Ovary (tissue), 7 donors: ENCODE measurements at regions not wholly inside any gene's neighbourhood (a gene's known extent, or its start where the extent isn't known, plus 50 kb on each side); places are given as distances from the start of the nearest gene placed in this dataset.

Source experiments
- DNase-seq, 5 donors: peaks; one replicate each; pipeline ENCODE4 v3.0.0-alpha.2; 2019 to 2020
- H3K27ac ChIP-seq, 2 donors: fragments of 200-600 bp; one replicate each; pipeline versions ENCODE4 v1.5.1 to v1.8.0; 2019 to 2022
- H3K27me3 ChIP-seq: fragments of 200-600 bp; one replicate; pipeline ENCODE4 v1.8.0; 2022
- H3K36me3 ChIP-seq: fragments of 200-600 bp; sonication (generic); one replicate; pipeline ENCODE4 v1.5.1; 2019
- H3K4me1 ChIP-seq: one replicate; pipeline ENCODE4 v1.8.1; 2013; ENCODE audit warnings: mild to moderate bottlenecking, moderate library complexity; ENCODE audit not compliant: insufficient read depth
- H3K4me3 ChIP-seq: fragments of 200-600 bp; sonication (generic); one replicate; pipeline ENCODE4 v1.5.1; 2017
- H3K9me3 ChIP-seq, 2 donors: fragments of 200-600 bp in 1 of 2; sonication (generic) in 1 of 2; one replicate each; pipeline versions ENCODE4 v1.5.1 to v1.8.1; 2013 to 2019; ENCODE audit warnings: mild to moderate bottlenecking in 1 of 2, moderate library complexity in 1 of 2
- CTCF ChIP-seq, 3 donors: fragments of 450-650 bp in 2 of 3; fragments of 200-600 bp in 1 of 3; IDR thresholded peaks; one replicate each; pipeline versions ENCODE4 v1.5.1 to v1.8.0; 2016 to 2022; ENCODE audit warnings: antibody characterized with exemption in 3 of 3, mild to moderate bottlenecking in 1 of 3
- EP300 ChIP-seq: sonication (generic); formaldehyde crosslinking; IDR thresholded peaks from one replicate; pipeline ENCODE4 v1.6.1; 2017; ENCODE audit warnings: antibody characterized with exemption
- POLR2A ChIP-seq: fragments of 450-650 bp; IDR thresholded peaks from one replicate; pipeline ENCODE4 v1.6.1; 2017; ENCODE audit warnings: antibody characterized with exemption, mild to moderate bottlenecking, moderate library complexity
- WGBS, 3 donors: extraction: QIAGEN DNeasy Blood & Tissue Kit in 1 of 3; methylation state at CpG; one replicate each; pipeline versions ENCODE4 v1.1.5 to v1.1.7; 2013 to 2017; 5-methylcytosine and 5-hydroxymethylcytosine counted together
- intact Hi-C, 4 donors: fragments of 100-400 bp; cut with DNase I; formaldehyde crosslinking; loops; one replicate each; pipeline versions ENCODE4 v1.11.0 to v1.15.1; 2022 to 2023
- donor health status: DM: no; HTN: no; CAD: no; lungs with moderate emphysema.
- donor health status: DM: no; HTN: no; CAD: no.
- donor health status: Bipolar disorder and iron deficiency.
- donor health status: DM: no; HTN: no; CAD: no.
- donor health status: DM: yes; HTN: yes; CAD: no.

- Histone ChIP-seq H3K9me3 (no peaks in the 10 kb centered on the region), H3K36me3 (no peaks in the 10 kb centered on the region), H3K4me3 (no peak overlapping the region), H3K27ac (no peak overlapping the region), H3K4me1 (no peaks in the 10 kb centered on the region), H3K27me3 (no peaks in the 10 kb centered on the region)
- intact Hi-C loops = no loop called here
- WGBS, 3 donors = 89 to 92% (median 92%) methylated on average over 15 of the region's 15 CpGs
- DNase-seq = no peak
- TF ChIP-seq POLR2A (no peak), CTCF (IDR thresholded peaks at IDR 0.05) (no peak), EP300 (no peak)
Measured at GRCh38 chr18:78499586-78499985, 480.0 kb upstream of the SALL3 start.

- H3K4me3 ChIP-seq = no peak overlapping the region
- TF ChIP-seq POLR2A = no peak
- no peak for TF ChIP-seq EP300
- TF ChIP-seq CTCF (IDR thresholded peaks at IDR 0.05) = no peak
- DNase-seq = no peak
Measured at GRCh38 chr18:78501251-78501650, 478.4 kb upstream of the SALL3 start.

DNA sequence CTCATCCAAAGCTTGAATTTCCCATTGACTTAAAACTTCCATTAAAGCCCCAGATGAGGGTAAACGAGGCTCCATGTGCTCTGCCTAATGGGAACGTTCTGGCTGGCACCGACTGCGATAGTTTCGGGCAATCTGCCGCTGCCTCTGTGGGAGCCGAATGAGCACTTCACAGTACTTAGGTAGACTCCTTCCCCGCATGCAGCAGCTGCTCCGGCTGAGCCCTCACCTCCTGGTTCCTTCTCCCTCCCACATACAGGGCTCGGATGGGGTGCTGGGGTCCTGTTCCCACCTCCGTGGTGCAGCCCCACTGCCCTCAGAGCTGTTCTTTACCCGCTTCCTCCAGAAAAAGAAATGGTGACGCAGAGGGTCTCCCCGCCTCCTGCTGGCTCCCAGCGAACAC, 476.5 kb upstream of the SALL3 start:
- WGBS, 3 donors = 95 to 96% (median 96%) methylated on average over 15 of the region's 15 CpGs
- H3K4me3 ChIP-seq = no peak overlapping the region
- H3K9me3 ChIP-seq = no peaks in the 10 kb centered on the region
- H3K4me1 ChIP-seq = no peaks in the 10 kb centered on the region
- TF ChIP-seq CTCF (IDR thresholded peaks at IDR 0.05) (no peak), POLR2A (no peak), EP300 (no peak)
- no peak overlapping the region for H3K27ac ChIP-seq
- H3K27me3 ChIP-seq = no peaks in the 10 kb centered on the region
- H3K36me3 ChIP-seq = no peaks in the 10 kb centered on the region
- DNase-seq = no peak
- intact Hi-C loops = no loop called here

More at GRCh38 chr18:78501251-78501650, 478.4 kb upstream of the SALL3 start:
- intact Hi-C loops = no loop called here
- H3K27ac ChIP-seq = no peak overlapping the region
- 89 to 94% (median 91%) methylated on average over 7 of the region's 7 CpGs for WGBS, 3 donors
- H3K36me3 ChIP-seq = no peaks in the 10 kb centered on the region
- H3K9me3 ChIP-seq = no peaks in the 10 kb centered on the region
- H3K27me3 ChIP-seq = no peaks in the 10 kb centered on the region
- H3K4me1 ChIP-seq = no peaks in the 10 kb centered on the region

GRCh38 chr18:78505851-78506461, 473.7 kb upstream of the SALL3 start:
- H3K4me3 ChIP-seq = no peak overlapping the region
- WGBS, 3 donors = 43 to 66% (median 55%) methylated on average over 30 of the region's 30 CpGs
- TF ChIP-seq CTCF (IDR thresholded peaks at IDR 0.05) = no peak
- TF ChIP-seq EP300 = no peak
- no peak for TF ChIP-seq POLR2A
- H3K27ac ChIP-seq = no peak overlapping the region
- H3K27me3 ChIP-seq = no peaks in the 10 kb centered on the region
- H3K9me3 ChIP-seq = no peaks in the 10 kb centered on the region
- no peaks in the 10 kb centered on the region for H3K36me3 ChIP-seq
- no peaks in the 10 kb centered on the region for H3K4me1 ChIP-seq
- intact Hi-C loops = no loop called here
- DNase-seq = no peak
